HG02588 (cell line): ENCODE measurements at regions not wholly inside any gene's neighbourhood (a gene's known extent, or its start where the extent isn't known, plus 50 kb on each side); places are given as distances from the start of the nearest gene placed in this dataset.

Source experiments
- ATAC-seq: cut with Tn5 transposase; IDR thresholded peaks from one replicate; pipeline ENCODE4 v1.9.1; 2021; ENCODE audit warnings: mild to moderate bottlenecking, moderate library complexity; ENCODE audit not compliant: unreplicated experiment

DNA sequence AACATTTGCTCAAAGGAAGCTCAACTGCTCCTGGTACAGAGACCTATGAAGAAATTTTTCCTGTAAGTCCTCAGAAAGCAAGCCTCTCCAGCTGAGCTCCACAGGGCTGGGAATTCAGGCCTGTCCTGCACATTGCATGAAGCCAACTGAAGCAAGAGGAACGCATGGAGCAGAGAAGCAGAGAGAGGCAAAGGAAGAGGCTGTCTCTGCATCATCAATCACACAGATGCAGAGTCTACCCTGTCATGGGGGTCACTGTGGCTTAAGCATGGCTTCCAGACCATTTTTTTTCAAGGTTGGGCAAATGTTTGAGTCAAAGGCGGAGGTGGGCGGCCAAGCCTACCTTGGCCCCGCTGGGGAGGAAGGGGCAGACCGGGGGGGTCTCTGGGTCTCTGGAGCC lies 110.3 kb upstream of the MSX1 start:
- no peak for ATAC-seq

- ATAC-seq: no peak
Measured at GRCh38 chr4:4746444-4746843, 113.0 kb upstream of the MSX1 start.

DNA sequence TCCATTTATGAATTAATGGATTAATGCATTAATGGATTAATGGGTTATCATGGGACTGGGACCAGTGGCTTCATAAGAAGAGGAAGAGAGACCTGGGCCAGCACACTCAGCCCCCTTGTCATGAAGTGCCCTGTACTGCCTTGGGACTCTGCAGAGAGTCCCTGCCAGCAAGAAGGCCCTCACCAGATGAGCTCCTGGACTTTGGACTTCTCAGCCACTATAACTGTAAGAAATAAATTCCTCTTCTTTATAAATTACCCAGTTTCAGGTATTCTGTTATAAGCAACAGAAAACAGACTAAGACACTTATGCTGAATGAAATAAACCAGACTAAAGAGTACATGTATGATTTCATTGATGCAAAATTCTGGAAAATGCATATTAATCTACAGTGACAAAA lies 119.4 kb upstream of the MSX1 start:
- no peak for ATAC-seq

DNA sequence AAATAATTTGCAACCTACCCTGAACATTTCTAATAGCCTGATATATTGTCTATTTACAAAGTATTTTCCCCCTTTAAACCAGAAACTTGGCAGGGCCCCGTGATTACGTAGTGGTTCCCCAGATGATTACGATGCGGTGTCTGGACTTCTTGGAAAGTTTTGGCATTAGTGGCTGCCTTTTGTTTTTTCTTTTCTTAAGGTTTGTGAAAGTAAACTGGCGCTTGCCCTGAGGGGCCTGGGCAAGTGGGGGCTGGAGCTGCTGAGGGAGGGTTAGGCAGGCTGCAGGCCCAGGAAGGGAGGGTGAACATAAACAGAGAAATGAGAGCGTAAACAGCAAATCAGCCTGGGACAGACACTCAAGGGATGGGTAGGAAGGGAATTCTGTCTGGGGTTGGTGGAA lies 123.6 kb upstream of the MSX1 start:
- ATAC-seq: no peak

DNA sequence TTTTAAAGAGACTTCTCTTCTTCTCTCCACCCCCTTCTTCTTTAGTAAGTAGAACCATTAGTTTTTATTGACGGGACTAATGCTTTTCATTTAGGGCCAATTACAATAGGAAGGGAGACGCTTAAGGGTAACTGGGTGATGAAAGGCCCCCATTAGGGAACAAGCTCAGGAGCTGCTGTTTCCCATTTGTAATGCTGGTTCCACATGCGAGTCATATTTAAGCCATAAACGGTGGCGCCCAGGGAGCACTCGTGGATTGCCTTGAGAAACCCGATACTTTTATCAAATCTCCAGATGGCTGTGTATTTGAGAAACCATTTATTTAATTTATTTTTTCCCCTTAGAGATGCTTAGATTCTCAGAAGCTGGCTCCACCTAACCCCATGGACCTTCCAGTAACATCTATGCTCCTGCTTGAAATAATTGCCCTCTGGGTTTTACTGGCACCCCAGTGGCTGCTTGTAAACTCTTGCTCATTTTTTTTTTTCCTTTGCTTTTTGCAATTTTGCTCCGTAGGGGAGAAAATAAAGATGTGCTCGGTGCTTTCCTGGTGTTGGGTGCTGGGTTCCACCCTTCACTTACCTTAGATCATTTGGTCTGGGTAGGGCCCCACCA lies 124.2 kb upstream of the MSX1 start:
- no peak for ATAC-seq

DNA sequence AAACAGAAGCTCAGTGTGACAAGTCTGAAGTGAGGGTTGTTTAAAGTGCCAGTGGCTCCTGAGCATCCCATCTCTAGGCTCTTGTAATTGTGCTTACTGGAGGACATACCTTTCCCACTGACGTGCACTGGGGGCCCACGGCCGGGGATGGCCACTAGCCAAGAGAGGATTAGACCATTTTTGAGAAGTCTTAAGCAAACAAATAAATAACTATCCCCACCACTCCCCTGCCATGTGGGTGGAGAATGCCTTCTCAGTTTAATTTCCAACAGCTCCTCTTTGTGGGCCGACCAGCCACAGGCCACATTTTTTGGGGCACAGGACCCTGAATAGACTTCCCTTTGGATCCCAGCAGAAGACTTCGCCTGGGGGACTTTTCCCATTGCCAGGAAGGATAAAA lies 125.0 kb upstream of the MSX1 start:
- no peak for ATAC-seq

- no peak for ATAC-seq
Measured at GRCh38 chr4:4733663-4734062, 125.8 kb upstream of the MSX1 start.

DNA sequence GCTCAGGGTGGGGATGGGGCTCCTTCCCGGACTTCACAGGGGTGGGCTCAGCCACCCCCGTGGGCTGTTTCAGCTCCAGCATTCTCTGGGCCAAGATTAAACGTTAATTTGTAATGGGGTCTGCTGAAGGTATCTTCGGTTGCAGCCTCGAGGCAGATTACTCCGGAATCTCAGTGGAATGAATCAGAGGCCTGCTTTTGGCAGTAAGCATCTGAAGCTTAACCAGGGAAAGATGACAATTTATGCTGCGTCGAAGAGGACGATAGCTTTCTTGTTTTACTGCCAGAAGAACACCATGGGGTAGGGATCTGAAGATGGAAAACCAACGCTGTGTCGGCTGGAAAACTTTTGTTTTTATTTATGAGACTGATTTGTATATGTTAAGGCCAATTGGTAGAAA lies 129.2 kb upstream of the MSX1 start:
- no peak for ATAC-seq

GRCh38 chr4:4729206-4729605 lies 130.3 kb upstream of the MSX1 start:
- no peak for ATAC-seq

GRCh38 chr4:4727536-4727935 lies 131.9 kb upstream of the MSX1 start:
- ATAC-seq: no peak

GRCh38 chr4:4726051-4726450 lies 133.4 kb upstream of the MSX1 start:
- no peak for ATAC-seq

DNA sequence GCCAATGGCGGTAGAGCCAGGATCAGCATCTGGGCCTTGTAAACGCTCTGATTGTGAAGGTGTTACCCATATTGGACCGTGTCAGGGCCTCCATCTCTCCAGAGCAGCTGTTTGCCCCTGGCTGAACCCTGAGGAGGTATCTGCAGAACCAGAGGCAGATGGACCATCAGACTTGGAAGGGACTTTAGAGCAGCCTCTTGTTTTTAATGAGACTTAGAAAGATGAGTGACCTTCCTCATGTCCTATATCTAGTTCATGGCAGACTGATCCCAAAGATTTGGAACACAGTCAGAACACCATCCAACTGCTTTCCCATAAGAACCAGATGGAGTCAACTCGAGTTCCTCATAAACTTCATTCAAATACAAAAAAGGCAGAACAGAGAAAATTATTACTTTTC lies 135.1 kb upstream of the MSX1 start:
- no peak for ATAC-seq

GRCh38 chr4:4721636-4722035 lies 137.8 kb upstream of the MSX1 start:
- ATAC-seq: no peak

- ATAC-seq: no peak
Measured at GRCh38 chr4:4720646-4721045, 138.8 kb upstream of the MSX1 start.

DNA sequence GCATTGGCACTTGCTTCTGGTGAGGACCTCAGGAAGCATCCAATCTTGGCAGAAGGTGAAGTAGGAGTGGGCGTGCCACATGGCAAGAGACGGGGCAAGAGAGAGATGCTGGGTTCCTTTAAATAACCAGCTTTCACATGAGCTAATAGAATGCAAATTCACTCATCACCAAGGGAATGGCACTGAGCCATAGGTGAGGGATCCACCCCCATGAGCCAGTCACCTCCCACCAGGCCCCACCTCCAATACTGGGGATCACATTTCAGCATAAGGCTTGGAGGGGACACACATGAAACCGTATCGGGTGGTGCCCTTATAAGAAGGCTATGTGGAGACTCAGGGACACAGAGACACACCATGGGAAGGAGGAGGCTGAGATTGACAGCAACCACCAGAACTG lies 140.0 kb upstream of the MSX1 start:
- no peak for ATAC-seq

DNA sequence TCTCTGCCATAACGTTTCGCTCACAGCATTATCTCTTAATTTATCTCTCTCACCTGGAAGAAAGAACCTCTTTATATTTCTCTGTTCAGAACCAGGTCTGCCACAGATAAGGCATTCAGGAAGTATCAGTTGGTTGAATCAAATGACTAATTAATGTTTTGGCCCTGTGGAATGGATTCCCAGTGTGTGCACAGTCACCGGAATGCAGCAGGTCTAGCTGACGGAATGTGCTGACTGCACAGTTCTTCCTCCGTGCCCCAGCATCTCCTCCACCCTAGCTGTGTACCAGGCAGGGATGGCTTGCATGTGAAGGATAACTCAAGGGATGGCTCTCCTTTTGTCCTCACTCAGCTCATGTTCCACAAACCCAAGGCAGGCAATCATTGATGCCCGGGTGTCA lies 141.8 kb upstream of the MSX1 start:
- no peak for ATAC-seq

- no peak for ATAC-seq
Measured at GRCh38 chr4:4714331-4714730, 145.1 kb upstream of the MSX1 start.

- ATAC-seq: no peak
Measured at GRCh38 chr4:4712800-4713528, 146.5 kb upstream of the MSX1 start.

DNA sequence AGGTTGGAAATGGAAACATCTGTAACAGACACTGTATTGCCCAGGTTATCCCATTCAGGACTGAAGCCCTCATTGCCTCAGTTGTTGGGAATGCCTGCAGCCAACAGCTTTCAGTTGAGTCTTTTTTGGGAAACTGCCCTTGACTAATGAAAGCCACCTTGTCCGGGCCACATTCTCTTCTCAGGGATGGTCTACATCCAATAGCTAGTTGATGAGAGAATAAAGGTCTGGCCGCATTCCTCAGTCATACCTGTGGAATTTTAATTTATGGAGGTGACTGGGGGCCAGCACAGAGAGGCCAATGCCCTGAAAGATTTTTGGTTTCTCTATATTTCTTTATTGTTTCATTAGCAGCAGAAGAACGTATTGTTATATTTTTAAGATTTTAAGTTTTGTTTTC lies 147.6 kb upstream of the MSX1 start:
- ATAC-seq: no peak

DNA sequence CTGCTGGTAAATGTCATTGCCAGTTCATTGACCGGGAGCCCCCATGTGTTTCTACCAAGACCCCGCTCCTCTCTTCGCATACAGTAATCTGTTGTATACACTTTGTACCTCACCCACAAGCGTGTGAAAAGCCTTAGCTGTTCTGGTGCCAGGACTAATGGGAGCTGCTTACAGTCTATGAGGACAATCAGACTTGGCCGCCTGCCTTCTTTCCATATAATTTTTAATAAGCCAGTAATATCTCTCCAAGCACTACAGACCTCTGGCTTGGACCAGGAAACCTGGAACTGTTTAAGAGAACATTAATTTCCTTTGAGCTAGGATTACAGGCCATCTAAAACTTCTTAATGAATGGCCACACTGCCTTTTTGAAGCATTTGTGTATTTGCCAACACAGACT lies 149.7 kb upstream of the MSX1 start:
- ATAC-seq: no peak

DNA sequence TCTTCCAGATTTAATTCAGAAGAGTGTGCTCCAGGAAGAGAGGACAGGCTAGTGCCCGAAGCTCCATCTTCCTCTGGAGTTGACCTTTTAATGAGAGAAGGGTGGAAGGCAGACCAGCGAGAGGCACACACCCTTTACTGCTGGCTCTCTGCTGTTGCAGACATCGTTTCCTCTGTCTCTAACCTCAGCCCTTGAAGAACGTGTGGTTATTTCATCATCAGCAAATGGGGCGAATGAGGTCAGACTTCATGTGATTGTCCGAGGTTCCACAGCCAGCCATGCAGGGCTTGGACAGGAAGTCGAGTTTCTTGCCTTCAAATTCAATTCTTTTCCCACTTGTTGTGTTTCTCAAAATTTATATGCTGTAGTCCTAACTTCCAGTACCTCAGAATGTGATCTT lies 155.2 kb upstream of the MSX1 start:
- no peak for ATAC-seq

- ATAC-seq: no peak
Measured at GRCh38 chr4:4697584-4697983, 155.7 kb upstream of the STX18 start.

DNA sequence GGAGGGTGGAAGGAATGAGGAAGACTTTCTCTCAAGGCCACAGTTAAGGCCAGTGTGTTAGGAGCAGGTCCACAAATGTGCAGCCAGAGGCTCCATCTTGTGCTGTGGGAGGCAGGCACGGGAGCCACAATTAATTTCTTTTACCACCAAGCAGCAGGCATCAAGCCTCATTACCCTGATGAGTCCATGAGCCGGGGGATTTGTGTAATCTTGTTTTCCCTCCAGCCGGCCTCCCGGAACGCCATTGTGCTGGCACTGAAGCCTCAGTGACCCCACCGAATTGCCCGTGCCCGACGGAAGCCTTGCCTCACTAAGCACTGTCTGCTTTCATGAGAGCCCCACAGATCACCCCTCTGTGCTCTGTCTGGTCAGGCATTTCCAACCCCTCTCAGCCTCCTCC lies 154.7 kb upstream of the STX18 start:
- ATAC-seq: no peak
